Esophagus squamous epithelium (tissue), 5 donors: ENCODE measurements at regions not wholly inside any gene's neighbourhood (a gene's known extent, or its start where the extent isn't known, plus 50 kb on each side); places are given as distances from the start of the nearest gene placed in this dataset.

Source experiments
- DNase-seq: peaks from one replicate; lab custom pipeline; 2025; lab: John Stamatoyannopoulos, UW
- H3K27ac ChIP-seq, 4 donors: fragments of 200-600 bp; sonication (generic); one replicate each; pipeline ENCODE4 v1.5.1; 2016 to 2019; ENCODE audit warnings: mild to moderate bottlenecking in 1 of 4
- H3K27me3 ChIP-seq, 4 donors: fragments of 200-600 bp; sonication (generic); 1 replicate in 3 of 4; 2 replicates in 1 of 4; pipeline versions ENCODE4 v1.5.1 to v1.6.0; 2017 to 2021; ENCODE audit warnings: antibody characterized with exemption in 1 of 4
- H3K36me3 ChIP-seq, 3 donors: fragments of 200-600 bp; sonication (generic); one replicate each; pipeline ENCODE4 v1.5.1; 2016 to 2019
- H3K4me1 ChIP-seq, 3 donors: fragments of 200-600 bp; sonication (generic); one replicate each; pipeline ENCODE4 v1.5.1; 2017 to 2019
- H3K4me3 ChIP-seq, 4 donors: fragments of 200-600 bp; sonication (generic); 1 replicate in 3 of 4; 2 replicates in 1 of 4; pipeline ENCODE4 v1.5.1; 2016 to 2019; ENCODE audit warnings: mild to moderate bottlenecking in 2 of 4, moderate library complexity in 1 of 4
- H3K9me3 ChIP-seq, 3 donors: fragments of 200-600 bp; sonication (generic); one replicate each; pipeline ENCODE4 v1.5.1; 2016 to 2019
- CTCF ChIP-seq, 6 experiments: fragments of 450-650 bp in 4 of 6; fragments of 200-600 bp in 2 of 6; sonication (generic) in 2 of 6; IDR thresholded peaks; one replicate each; pipeline ENCODE4 v1.5.1; 2016 to 2019; ENCODE audit warnings: antibody characterized with exemption in 6 of 6, mild to moderate bottlenecking in 4 of 6, moderate library complexity in 4 of 6
- POLR2A ChIP-seq, 4 donors: fragments of 450-650 bp; IDR thresholded peaks; one replicate each; pipeline ENCODE4 v1.6.1; 2017; ENCODE audit warnings: antibody characterized with exemption in 4 of 4, mild to moderate bottlenecking in 4 of 4, moderate library complexity in 3 of 4
- WGBS, 2 donors: methylation state at CpG; one replicate each; pipeline ENCODE4 v1.1.5; 2018; 5-methylcytosine and 5-hydroxymethylcytosine counted together
- intact Hi-C: fragments of 100-400 bp; cut with DNase I; formaldehyde crosslinking; loops from one replicate; pipeline ENCODE4 v1.15.0; 2022
- donor health status: DM: yes; HTN: yes; CAD: no.

- Histone ChIP-seq H3K27me3 (no peaks in the 10 kb centered on the region), H3K4me3 (no peak overlapping the region), H3K36me3 (no peaks in the 10 kb centered on the region), H3K4me1 (peaks cover 12 to 75% (median 42%) of the 10 kb centered on the region in 3 donors), H3K27ac (peak overlapping the region; percentile 44 to 81 (median 61)), H3K9me3 (no peaks in the 10 kb centered on the region)
- 26 to 43% methylated on average over 7 of the region's 7 CpGs for WGBS, 2 donors
- no peak for TF ChIP-seq CTCF (IDR thresholded peaks at IDR 0.05)
- TF ChIP-seq POLR2A (IDR thresholded peaks at IDR 0.05), result no peak
- no peak for DNase-seq
- intact Hi-C loops, result no loop called here
Measured at GRCh38 chr4:183823434-183823833, 81.7 kb upstream of the STOX2 start.

DNA sequence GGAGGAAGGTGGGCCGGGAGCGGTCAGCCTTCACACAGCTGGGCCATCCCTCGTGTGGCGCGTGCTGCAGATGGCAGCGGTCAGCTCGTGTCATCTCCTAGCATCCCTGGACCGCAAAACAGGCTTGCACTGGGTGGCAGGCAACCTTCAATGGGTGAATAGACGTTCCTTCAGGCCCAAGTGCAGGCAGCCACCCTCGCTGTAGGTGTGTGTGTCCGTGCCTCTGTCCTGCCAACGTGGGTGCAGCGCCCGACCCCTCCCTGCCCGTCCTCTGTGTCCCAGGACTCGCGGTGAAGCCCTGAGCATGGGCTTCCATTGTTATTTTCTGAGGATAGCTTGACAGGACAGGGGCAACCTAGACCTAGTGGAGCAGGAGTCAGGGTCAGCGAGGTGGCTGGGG, 79.8 kb upstream of the STOX2 start:
- no peak for DNase-seq
- WGBS, 2 donors, result 100% methylated on average over 5 of the region's 18 CpGs
- Histone ChIP-seq H3K36me3 (no peaks in the 10 kb centered on the region), H3K27ac (no peak overlapping the region), H3K4me3 (no peak overlapping the region), H3K4me1 (peaks cover 12 to 75% (median 40%) of the 10 kb centered on the region in 3 donors), H3K27me3 (no peaks in the 10 kb centered on the region), H3K9me3 (no peaks in the 10 kb centered on the region)
- intact Hi-C loops, result no loop called here
- no peak for TF ChIP-seq CTCF (IDR thresholded peaks at IDR 0.05)
- no peak for TF ChIP-seq POLR2A (IDR thresholded peaks at IDR 0.05)

GRCh38 chr4:183826461-183826860, 78.6 kb upstream of the STOX2 start:
- no peak overlapping the region for H3K4me3 ChIP-seq
- TF ChIP-seq POLR2A (IDR thresholded peaks at IDR 0.05) (no peak), CTCF (IDR thresholded peaks at IDR 0.05) (no peak)
- no peak for DNase-seq
- no peaks in the 10 kb centered on the region for H3K9me3 ChIP-seq
- 77 to 88% methylated on average over 10 of the region's 10 CpGs for WGBS, 2 donors
- intact Hi-C loops, result no loop called here
- no peaks in the 10 kb centered on the region for H3K36me3 ChIP-seq
- H3K27ac ChIP-seq, result no peak overlapping the region
- peaks cover 12 to 75% (median 31%) of the 10 kb centered on the region in 3 donors for H3K4me1 ChIP-seq
- no peaks in the 10 kb centered on the region for H3K27me3 ChIP-seq

- WGBS, 2 donors, result 14 to 18% methylated on average over 6 of the region's 6 CpGs
- H3K27ac ChIP-seq, result peak overlapping the region; percentile 44 to 79 (median 72)
Measured at GRCh38 chr4:183828125-183828524, 77.0 kb upstream of the STOX2 start.

DNA sequence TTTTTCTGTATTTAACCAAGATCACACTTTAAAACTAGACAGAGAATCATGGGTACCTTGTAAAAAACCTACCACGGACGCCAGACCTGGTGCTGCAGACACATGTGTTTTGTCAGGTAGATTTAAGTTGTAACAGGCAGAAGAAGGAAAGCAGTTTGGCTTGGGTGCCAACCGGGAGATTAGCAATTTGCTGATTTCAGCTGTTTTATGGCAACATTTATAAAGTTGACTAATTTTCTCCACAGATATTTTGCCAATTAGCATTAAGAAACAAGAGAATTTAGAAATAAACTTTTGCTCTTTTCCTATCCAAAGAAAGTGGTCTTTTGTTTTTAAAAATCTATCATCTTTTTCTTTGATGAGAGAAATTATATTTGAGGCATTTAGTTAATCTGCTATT, 76.3 kb upstream of the STOX2 start:
- intact Hi-C loops, result no loop called here
- H3K36me3 ChIP-seq, result no peaks in the 10 kb centered on the region
- H3K4me3 ChIP-seq, result no peak overlapping the region
- DNase-seq, result no peak
- TF ChIP-seq CTCF (IDR thresholded peaks at IDR 0.05) (no peak), POLR2A (IDR thresholded peaks at IDR 0.05) (no peak)
- peak overlapping the region; percentile 44 to 79 (median 72) for H3K27ac ChIP-seq
- H3K27me3 ChIP-seq, result no peaks in the 10 kb centered on the region
- H3K9me3 ChIP-seq, result no peaks in the 10 kb centered on the region
- peaks cover 0 to 75% (median 29%) of the 10 kb centered on the region in 3 donors for H3K4me1 ChIP-seq
- WGBS, 2 donors, result 12 to 56% methylated on average over 3 of the region's 3 CpGs

More at GRCh38 chr4:183828125-183828524, 77.0 kb upstream of the STOX2 start:
- TF ChIP-seq POLR2A (IDR thresholded peaks at IDR 0.05) (no peak), CTCF (IDR thresholded peaks at IDR 0.05) (no peak)
- peaks cover 6 to 75% (median 32%) of the 10 kb centered on the region in 3 donors for H3K4me1 ChIP-seq
- H3K36me3 ChIP-seq, result no peaks in the 10 kb centered on the region
- no peaks in the 10 kb centered on the region for H3K27me3 ChIP-seq
- no peaks in the 10 kb centered on the region for H3K9me3 ChIP-seq
- DNase-seq, result no peak
- no peak overlapping the region for H3K4me3 ChIP-seq
- intact Hi-C loops, result no loop called here
